GM10248 (cell line): ENCODE measurements at regions not wholly inside any gene's neighbourhood (a gene's known extent, or its start where the extent isn't known, plus 50 kb on each side); places are given as distances from the start of the nearest gene placed in this dataset.

Experiments
- CTCF ChIA-PET: fragments of 300-600 bp; sonication (Branson Sonifier 250); formaldehyde crosslinking; extraction: SDS; loops from one replicate; lab custom pipeline; 2021; ENCODE audit warnings: antibody characterized with exemption; lab: Yijun Ruan, JAX
- POLR2A ChIA-PET: fragments of 350-650 bp; sonication (Branson Sonifier 250); formaldehyde crosslinking; extraction: SDS; loops from one replicate; lab custom pipeline; 2020; ENCODE audit warnings: antibody characterized with exemption; lab: Yijun Ruan, JAX
- DNase-seq: peaks from one replicate; pipeline ENCODE4 v3.0.0; 2012; ENCODE audit errors: extremely low spot score
- TF ChIP-seq, protein P1 (sequence below): IDR thresholded peaks from 2 replicates; pipeline ENCODE4 v1.5.1; 2012; ENCODE audit warnings: mild to moderate bottlenecking, low read depth; ENCODE audit errors: extremely low read depth, missing control alignments, control extremely low read depth

DNA sequence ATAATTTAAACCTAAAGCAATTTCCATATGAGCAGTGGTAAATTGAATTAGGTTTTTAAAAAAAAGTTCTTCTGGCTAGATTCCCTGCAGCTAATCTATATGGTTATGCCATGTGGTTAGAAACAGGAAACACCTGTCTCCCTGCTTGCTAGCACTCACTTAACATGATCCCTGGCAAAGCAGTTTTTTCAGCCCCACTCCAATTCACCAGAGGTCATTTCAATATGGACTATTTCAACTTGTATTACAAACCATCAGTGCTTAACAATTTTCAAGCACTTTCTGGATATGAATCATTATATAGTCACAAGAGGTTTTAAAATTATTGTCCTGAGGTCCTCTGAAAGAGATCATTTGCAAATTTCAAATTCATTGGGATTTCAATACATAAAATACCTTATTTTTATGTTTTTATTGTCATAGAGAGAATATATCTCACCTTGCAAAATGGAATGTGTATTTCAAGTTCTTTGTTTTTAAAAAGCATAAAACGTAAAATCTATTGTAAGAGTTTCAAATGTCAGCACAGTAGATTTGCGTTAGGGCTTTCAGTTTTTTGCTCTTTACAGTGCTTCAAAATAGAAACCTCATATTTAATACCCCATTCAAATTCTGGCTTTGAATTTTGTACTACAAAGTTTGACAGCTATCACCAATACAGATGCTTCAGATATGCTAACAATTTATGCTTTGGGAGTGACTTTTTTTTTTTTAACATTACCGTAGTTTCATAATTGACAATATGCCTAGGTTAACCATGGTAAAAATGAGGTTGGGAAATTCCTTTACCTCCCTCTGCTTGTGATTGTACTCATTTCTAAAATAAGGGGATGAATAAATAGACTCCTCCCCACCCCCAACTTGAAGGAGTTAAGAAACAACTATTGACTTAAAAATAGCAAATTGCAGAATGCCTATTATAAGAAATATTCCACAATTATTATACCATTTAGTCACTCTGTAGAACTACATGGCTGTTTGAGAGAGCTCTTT lies 117.5 kb upstream of the HGF start:
- POLR2A ChIA-PET = no interaction called here
- no peak for DNase-seq
- TF ChIP-seq, protein P1, sequence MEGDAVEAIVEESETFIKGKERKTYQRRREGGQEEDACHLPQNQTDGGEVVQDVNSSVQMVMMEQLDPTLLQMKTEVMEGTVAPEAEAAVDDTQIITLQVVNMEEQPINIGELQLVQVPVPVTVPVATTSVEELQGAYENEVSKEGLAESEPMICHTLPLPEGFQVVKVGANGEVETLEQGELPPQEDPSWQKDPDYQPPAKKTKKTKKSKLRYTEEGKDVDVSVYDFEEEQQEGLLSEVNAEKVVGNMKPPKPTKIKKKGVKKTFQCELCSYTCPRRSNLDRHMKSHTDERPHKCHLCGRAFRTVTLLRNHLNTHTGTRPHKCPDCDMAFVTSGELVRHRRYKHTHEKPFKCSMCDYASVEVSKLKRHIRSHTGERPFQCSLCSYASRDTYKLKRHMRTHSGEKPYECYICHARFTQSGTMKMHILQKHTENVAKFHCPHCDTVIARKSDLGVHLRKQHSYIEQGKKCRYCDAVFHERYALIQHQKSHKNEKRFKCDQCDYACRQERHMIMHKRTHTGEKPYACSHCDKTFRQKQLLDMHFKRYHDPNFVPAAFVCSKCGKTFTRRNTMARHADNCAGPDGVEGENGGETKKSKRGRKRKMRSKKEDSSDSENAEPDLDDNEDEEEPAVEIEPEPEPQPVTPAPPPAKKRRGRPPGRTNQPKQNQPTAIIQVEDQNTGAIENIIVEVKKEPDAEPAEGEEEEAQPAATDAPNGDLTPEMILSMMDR = no peak
- CTCF ChIA-PET = no interaction called here

DNA sequence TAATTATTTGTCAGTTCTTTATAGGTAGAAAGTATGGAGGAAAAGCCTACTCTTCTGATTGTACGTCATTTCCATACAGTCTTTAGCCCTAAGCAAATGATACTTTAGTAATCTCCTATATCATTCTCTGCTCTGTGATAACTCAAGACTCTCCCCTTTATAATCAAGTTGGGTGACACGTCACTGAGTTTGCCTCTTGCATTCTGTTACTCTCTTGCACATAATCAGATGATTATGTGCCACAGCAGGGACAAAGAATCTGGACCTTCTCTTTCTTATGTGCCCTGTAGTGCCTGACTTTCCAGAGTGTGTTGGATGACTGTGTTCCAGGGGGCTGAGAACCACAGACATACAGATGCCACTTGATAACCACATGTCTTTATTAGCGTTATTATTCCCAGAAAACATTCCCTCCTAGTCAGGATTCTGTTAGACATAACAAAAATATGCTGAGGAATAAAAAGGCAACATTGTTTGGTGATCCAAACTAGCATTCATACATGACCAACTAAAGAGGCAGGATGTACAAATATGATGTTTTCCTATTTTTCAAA lies 116.4 kb upstream of the HGF start:
- no peak for DNase-seq
- TF ChIP-seq, protein P1 = no peak
- CTCF ChIA-PET = no interaction called here
- POLR2A ChIA-PET = no interaction called here

DNA sequence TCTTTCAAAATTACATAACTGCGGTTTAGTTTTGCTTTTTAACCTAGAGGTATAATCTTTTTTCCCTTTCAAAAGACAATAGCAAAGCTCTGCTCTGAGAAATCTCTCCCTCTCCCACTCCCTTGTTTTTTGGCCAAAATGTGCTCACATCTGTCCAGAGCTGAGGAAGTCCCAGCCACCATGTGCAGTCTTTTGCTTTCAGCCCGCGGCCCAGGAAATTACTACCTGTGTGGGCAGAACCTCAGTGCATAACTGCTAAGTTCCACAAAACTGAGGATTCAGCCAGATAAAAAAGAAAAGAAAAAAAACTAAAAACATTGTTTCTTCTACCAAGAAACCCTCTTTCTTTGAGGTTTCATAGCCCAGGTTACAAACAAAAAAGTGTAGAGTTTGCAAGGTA lies 115.0 kb upstream of the HGF start:
- POLR2A ChIA-PET = no interaction called here
- TF ChIP-seq, protein P1 = no peak
- DNase-seq = no peak
- CTCF ChIA-PET = interaction anchor here (1.2 kb wide), 1 partner anchor 18 kb away, joined by 4 read pairs; no protein-coding TSS in a partner anchor

DNA sequence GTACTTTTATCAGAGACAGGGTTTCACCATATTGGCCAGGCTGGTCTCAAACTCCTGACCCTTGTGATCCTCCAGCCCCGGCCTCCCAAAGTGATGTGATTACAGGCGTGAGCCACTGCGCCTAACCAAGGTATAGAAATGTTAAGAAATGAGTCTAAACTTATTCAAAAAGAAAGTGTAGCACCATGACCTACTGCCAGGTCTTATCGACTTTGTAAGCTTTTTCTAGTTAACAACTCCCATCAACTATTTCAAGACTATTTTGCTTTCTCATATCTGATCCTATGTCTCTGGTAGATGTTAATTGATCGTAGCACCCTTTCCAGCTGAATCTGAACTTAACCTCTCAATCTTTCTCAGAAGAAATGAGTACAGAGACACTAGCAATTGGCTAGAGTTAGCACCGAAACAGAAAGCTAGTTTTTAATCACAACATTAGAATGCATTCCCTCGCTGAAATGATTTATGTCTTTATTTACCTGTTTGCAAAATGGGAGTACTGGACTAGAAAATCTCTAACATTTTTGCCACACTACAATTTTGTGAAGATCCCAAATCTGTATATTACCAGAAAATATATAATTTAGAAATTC lies 114.0 kb upstream of the HGF start:
- ChIA-PET CTCF (interaction anchor here (1.2 kb wide), 1 partner anchor 17 kb away, joined by 4 read pairs; no protein-coding TSS in a partner anchor), POLR2A (no interaction called here)
- peak; percentile 2 for DNase-seq
- TF ChIP-seq, protein P1 = no peak

DNA sequence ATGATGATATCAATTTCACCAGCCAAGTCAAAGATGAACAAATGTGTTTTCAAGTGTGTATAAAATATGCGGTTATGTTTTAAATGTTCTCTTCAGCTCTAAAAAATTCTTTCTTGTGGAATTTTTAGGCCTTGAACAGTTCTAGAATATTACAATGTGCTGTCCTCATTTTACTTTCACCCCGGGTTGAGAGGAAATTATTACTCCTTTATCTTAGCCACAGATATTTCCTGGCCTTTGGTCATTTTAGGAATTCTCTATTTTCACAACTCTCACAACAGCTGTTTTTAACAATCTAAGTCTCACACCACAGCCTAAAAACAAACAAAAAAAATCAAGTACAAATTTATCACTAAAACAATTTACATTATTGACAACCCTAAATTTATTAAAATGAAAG lies 112.2 kb upstream of the HGF start:
- ChIA-PET CTCF (no interaction called here), POLR2A (no interaction called here)

DNA sequence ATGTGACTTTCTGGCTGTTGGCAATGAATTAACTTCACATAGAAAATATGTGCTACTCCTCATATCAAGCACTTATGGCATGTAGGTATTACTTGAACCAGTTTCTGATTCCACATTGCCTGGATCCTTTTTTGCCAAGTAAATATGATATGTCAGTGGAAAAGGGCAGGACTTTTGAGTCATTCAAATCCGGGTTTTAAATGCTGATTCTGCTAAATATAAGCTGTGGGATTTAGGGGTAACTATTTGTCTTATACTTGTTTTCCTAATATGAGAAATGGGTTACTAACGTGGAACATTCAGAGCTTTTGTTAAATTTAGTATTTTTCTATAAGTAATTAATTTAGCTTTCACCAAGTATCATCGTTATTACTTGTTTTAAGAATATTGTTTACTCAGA lies 108.0 kb upstream of the HGF start:
- ChIA-PET POLR2A (no interaction called here), CTCF (interaction anchor here (1.1 to 1.5 kb wide), 2 partner anchors 11 kb away, joined by 3 to 4 read pairs; no protein-coding TSS in a partner anchor)
- TF ChIP-seq, protein P1 = no peak
- no peak for DNase-seq

More for the DNA sequence above, 112.2 kb upstream of the HGF start:
- DNase-seq = no peak
- TF ChIP-seq, protein P1 = no peak
